ENCODE measurements at regions not wholly inside any gene's neighbourhood (a gene's known extent, or its start where the extent isn't known, plus 50 kb on each side); places are given as distances from the start of the nearest gene placed in this dataset.

DNA sequence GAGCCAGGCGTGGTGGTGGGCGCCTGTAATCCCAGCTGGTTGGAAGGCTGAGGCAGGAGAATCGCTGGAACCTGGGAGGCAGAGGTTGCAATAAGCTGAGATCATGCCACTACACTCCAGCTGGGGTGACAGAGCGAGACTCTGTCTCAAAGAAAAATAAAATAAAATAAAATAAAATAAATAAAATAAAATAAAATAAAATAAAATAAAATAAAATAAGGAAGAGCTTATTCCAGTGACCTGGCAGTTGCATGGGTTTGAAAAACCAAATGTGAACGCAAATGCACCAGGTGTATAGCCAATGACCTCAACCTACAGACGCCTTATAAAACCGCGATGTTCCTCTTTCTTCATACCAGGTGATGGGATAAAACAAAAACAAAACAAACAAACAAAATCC is 995.7 kb downstream of the TYW1 start:
- no peak for TF ChIP-seq TAF1 (IDR thresholded peaks at IDR 0.05; ENCODE audit: borderline replicate concordance, insufficient read depth, low read length)
- no peak for TF ChIP-seq REST (IDR thresholded peaks at IDR 0.05; ENCODE audit: insufficient read depth in 1 of 2, low read depth in 2 of 2, low read length in 2 of 2)
- TF ChIP-seq POLR2AphosphoS5 (IDR thresholded peaks at IDR 0.05; ENCODE audit: low read depth, low read length), result no peak
- no peak for TF ChIP-seq SIN3A (IDR thresholded peaks at IDR 0.05; ENCODE audit: borderline replicate concordance, insufficient read depth, low read length)
- no peak for TF ChIP-seq FOXP2 (optimal IDR thresholded peaks at IDR 0.05; ENCODE audit: borderline replicate concordance, extremely low read depth, extremely low read length, insufficient read depth)

DNA sequence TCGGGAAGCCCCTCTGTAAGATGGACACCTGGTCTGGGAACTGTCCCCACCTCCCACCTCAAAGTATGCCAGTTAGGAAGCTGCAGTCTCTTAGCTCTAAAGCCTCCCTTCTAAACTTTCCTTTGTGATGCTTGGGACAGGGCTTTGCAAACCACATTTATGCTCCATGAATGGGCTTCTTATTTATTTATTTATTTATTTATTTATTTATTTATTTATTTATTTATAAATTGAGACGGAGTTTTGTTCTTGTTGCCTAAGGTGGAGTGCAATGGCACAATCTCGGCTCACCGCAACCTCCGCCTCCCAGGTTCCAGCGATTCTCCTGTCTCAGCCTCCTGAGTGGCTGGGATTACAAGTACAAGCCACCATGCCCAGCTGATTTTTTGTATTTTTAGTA is 1009.4 kb downstream of the TYW1 start:
- TF ChIP-seq REST (IDR thresholded peaks at IDR 0.05; ENCODE audit: insufficient read depth in 1 of 2, low read depth in 2 of 2, low read length in 2 of 2) (no peak), POLR2AphosphoS5 (IDR thresholded peaks at IDR 0.05; ENCODE audit: low read depth, low read length) (no peak), TAF1 (IDR thresholded peaks at IDR 0.05; ENCODE audit: borderline replicate concordance, insufficient read depth, low read length) (no peak), SIN3A (IDR thresholded peaks at IDR 0.05; ENCODE audit: borderline replicate concordance, insufficient read depth, low read length) (no peak), FOXP2 (optimal IDR thresholded peaks at IDR 0.05; ENCODE audit: borderline replicate concordance, extremely low read depth, extremely low read length, insufficient read depth) (no peak)

DNA sequence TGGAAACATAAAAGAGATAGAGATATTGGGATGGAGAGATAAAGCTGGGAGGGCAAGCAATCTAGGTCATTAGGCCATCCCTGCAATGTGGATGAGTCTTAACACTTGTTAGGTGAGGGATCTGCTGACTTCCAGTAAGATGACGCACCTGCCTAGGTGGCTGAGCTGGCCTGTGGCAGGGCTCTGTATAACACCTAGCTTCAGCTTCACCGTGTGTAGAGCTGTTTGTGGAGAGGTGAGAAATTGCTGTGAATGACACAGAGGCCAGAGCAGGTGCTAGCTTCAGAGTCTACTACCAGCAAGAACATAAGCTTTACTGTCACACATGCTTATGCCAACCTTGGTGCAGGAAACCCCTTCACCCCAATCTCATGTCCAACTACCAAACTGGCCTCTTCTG is 1010.0 kb downstream of the TYW1 start:
- TF ChIP-seq POLR2AphosphoS5 (IDR thresholded peaks at IDR 0.05; ENCODE audit: low read depth, low read length) (no peak), SIN3A (IDR thresholded peaks at IDR 0.05; ENCODE audit: borderline replicate concordance, insufficient read depth, low read length) (no peak), FOXP2 (optimal IDR thresholded peaks at IDR 0.05; ENCODE audit: borderline replicate concordance, extremely low read depth, extremely low read length, insufficient read depth) (no peak), REST (IDR thresholded peaks at IDR 0.05; ENCODE audit: insufficient read depth in 1 of 2, low read depth in 2 of 2, low read length in 2 of 2) (no peak), TAF1 (IDR thresholded peaks at IDR 0.05; ENCODE audit: borderline replicate concordance, insufficient read depth, low read length) (no peak)

GRCh38 chr7:68009716-68010115 is 1013.1 kb downstream of the TYW1 start:
- no peak for TF ChIP-seq SIN3A (IDR thresholded peaks at IDR 0.05; ENCODE audit: borderline replicate concordance, insufficient read depth, low read length)
- TF ChIP-seq POLR2AphosphoS5 (IDR thresholded peaks at IDR 0.05; ENCODE audit: low read depth, low read length), result no peak
- no peak for TF ChIP-seq REST (IDR thresholded peaks at IDR 0.05; ENCODE audit: insufficient read depth in 1 of 2, low read depth in 2 of 2, low read length in 2 of 2)
- no peak for TF ChIP-seq TAF1 (IDR thresholded peaks at IDR 0.05; ENCODE audit: borderline replicate concordance, insufficient read depth, low read length)
- TF ChIP-seq FOXP2 (optimal IDR thresholded peaks at IDR 0.05; ENCODE audit: borderline replicate concordance, extremely low read depth, extremely low read length, insufficient read depth), result no peak

Measured in PFSK-1 (cell line).